GM12874 (cell line): ENCODE measurements at regions not wholly inside any gene's neighbourhood (a gene's known extent, or its start where the extent isn't known, plus 50 kb on each side); places are given as distances from the start of the nearest gene placed in this dataset.

Experiments used
- CTCF ChIP-seq: IDR thresholded peaks from 2 replicates; pipeline ENCODE4 v1.5.1; 2011; ENCODE audit warnings: low read depth, mild to moderate bottlenecking, control low read depth, low read length, moderate library complexity; ENCODE audit not compliant: insufficient read depth

- TF ChIP-seq CTCF: no peak
Observed at GRCh38 chr13:48761256-48761655, 107.5 kb downstream of the CYSLTR2 start.

GRCh38 chr13:48769107-48769704 lies 115.5 kb downstream of the CYSLTR2 start:
- TF ChIP-seq CTCF: peak; percentile 92

- no peak for TF ChIP-seq CTCF
Observed at GRCh38 chr13:48770372-48770771, 116.6 kb downstream of the CYSLTR2 start.

GRCh38 chr13:48772908-48773307 lies 119.2 kb downstream of the CYSLTR2 start:
- no peak for TF ChIP-seq CTCF

- TF ChIP-seq CTCF: no peak
Observed at GRCh38 chr13:48773531-48774275, 120.0 kb downstream of the CYSLTR2 start.

- TF ChIP-seq CTCF: no peak
Observed at GRCh38 chr13:48775285-48775684, 121.6 kb downstream of the CYSLTR2 start.

GRCh38 chr13:48775804-48776203 lies 122.1 kb downstream of the CYSLTR2 start:
- TF ChIP-seq CTCF: no peak
